ENCODE measurements at regions not wholly inside any gene's neighbourhood (a gene's known extent, or its start where the extent isn't known, plus 50 kb on each side); places are given as distances from the start of the nearest gene placed in this dataset.

- DNase-seq: no peak
- Histone ChIP-seq H3K27ac (no peak overlapping the region), H3K4me3 (no peak overlapping the region), H3K36me3 (no peaks in the 10 kb centered on the region), H3K9me3 (no peaks in the 10 kb centered on the region), H3K27me3 (no peaks in the 10 kb centered on the region), H3K4me1 (no peaks in the 10 kb centered on the region)
- TF ChIP-seq POLR2A (IDR thresholded peaks at IDR 0.05): no peak
- TF ChIP-seq CTCF (IDR thresholded peaks at IDR 0.05): no peak
Measured at GRCh38 chr10:8278099-8278498, 223.6 kb downstream of the GATA3 start.

GRCh38 chr10:8279598-8279997, 225.1 kb downstream of the GATA3 start:
- Histone ChIP-seq H3K27ac (no peak overlapping the region), H3K36me3 (no peaks in the 10 kb centered on the region), H3K9me3 (no peaks in the 10 kb centered on the region), H3K4me1 (no peaks in the 10 kb centered on the region), H3K4me3 (no peak overlapping the region), H3K27me3 (no peaks in the 10 kb centered on the region)
- TF ChIP-seq POLR2A (IDR thresholded peaks at IDR 0.05): no peak
- TF ChIP-seq CTCF (IDR thresholded peaks at IDR 0.05): no peak
- no peak for DNase-seq

GRCh38 chr10:8280946-8281345, 226.5 kb downstream of the GATA3 start:
- H3K27ac ChIP-seq: no peak overlapping the region
- H3K4me1 ChIP-seq: no peaks in the 10 kb centered on the region
- DNase-seq: no peak
- no peak for TF ChIP-seq CTCF (IDR thresholded peaks at IDR 0.05)
- TF ChIP-seq POLR2A (IDR thresholded peaks at IDR 0.05): no peak
- H3K36me3 ChIP-seq: no peaks in the 10 kb centered on the region
- H3K9me3 ChIP-seq: no peaks in the 10 kb centered on the region
- H3K27me3 ChIP-seq: no peaks in the 10 kb centered on the region
- no peak overlapping the region for H3K4me3 ChIP-seq

- no peaks in the 10 kb centered on the region for H3K36me3 ChIP-seq
Measured at GRCh38 chr10:8282340-8282739, 227.9 kb downstream of the GATA3 start.

GRCh38 chr10:8283166-8283905, 228.8 kb downstream of the GATA3 start:
- no peaks in the 10 kb centered on the region for H3K9me3 ChIP-seq
- no peak for DNase-seq
- H3K27ac ChIP-seq: no peak overlapping the region
- TF ChIP-seq CTCF (IDR thresholded peaks at IDR 0.05): no peak
- TF ChIP-seq POLR2A (IDR thresholded peaks at IDR 0.05): no peak
- H3K27me3 ChIP-seq: no peaks in the 10 kb centered on the region
- no peaks in the 10 kb centered on the region for H3K4me1 ChIP-seq
- no peak overlapping the region for H3K4me3 ChIP-seq
- no peaks in the 10 kb centered on the region for H3K36me3 ChIP-seq

More at GRCh38 chr10:8282340-8282739, 227.9 kb downstream of the GATA3 start:
- no peak overlapping the region for H3K27ac ChIP-seq
- TF ChIP-seq POLR2A (IDR thresholded peaks at IDR 0.05) (no peak), CTCF (IDR thresholded peaks at IDR 0.05) (no peak)
- no peak for DNase-seq
- H3K4me1 ChIP-seq: no peaks in the 10 kb centered on the region
- H3K27me3 ChIP-seq: no peaks in the 10 kb centered on the region
- no peak overlapping the region for H3K4me3 ChIP-seq
- H3K9me3 ChIP-seq: no peaks in the 10 kb centered on the region
